22Rv1 (cell line): ENCODE measurements at regions not wholly inside any gene's neighbourhood (a gene's known extent, or its start where the extent isn't known, plus 50 kb on each side); places are given as distances from the start of the nearest gene placed in this dataset.

Experiments
- CTCF ChIP-seq: fragments of 450-650 bp; IDR thresholded peaks from 2 replicates; pipeline ENCODE4 v1.5.1; 2017; ENCODE audit warnings: mild to moderate bottlenecking
- ZFX ChIP-seq: fragments of 450-650 bp; IDR thresholded peaks from 2 replicates; pipeline ENCODE4 v1.6.1; 2017; ENCODE audit warnings: antibody characterized with exemption, borderline replicate concordance

- no peak for TF ChIP-seq CTCF
- TF ChIP-seq ZFX, result no peak
Observed at GRCh38 chr12:124663771-124664366, 96.5 kb upstream of the NCOR2 start.
